Parathyroid adenoma (tissue), 2 donors: ENCODE measurements at regions not wholly inside any gene's neighbourhood (a gene's known extent, or its start where the extent isn't known, plus 50 kb on each side); places are given as distances from the start of the nearest gene placed in this dataset.

ENCODE experiments used
- H2AFZ ChIP-seq: fragments of 300-600 bp; sonication (generic); one replicate; pipeline ENCODE4 v1.7.0; 2017; ENCODE audit warnings: antibody characterized with exemption, mild to moderate bottlenecking
- H3K27ac ChIP-seq: fragments of 300-600 bp; sonication (generic); one replicate; pipeline ENCODE4 v1.7.0; 2017
- H3K27me3 ChIP-seq: fragments of 300-600 bp; sonication (generic); one replicate; pipeline ENCODE4 v1.7.0; 2017; ENCODE audit warnings: low read length; ENCODE audit not compliant: control insufficient read depth, insufficient read depth
- H3K36me3 ChIP-seq: fragments of 300-600 bp; sonication (generic); one replicate; pipeline ENCODE4 v1.7.0; 2017; ENCODE audit warnings: low read length; ENCODE audit not compliant: control insufficient read depth, insufficient read depth
- H3K4me1 ChIP-seq: fragments of 300-600 bp; sonication (generic); one replicate; pipeline ENCODE4 v1.7.0; 2017; ENCODE audit warnings: control low read depth
- H3K4me2 ChIP-seq: fragments of 300-600 bp; sonication (generic); one replicate; pipeline ENCODE4 v1.7.0; 2017; ENCODE audit warnings: low read length
- H3K4me3 ChIP-seq: fragments of 300-600 bp; sonication (generic); one replicate; pipeline ENCODE4 v1.7.0; 2017; ENCODE audit warnings: low read depth, low read length
- H3K79me2 ChIP-seq: fragments of 300-600 bp; sonication (generic); one replicate; pipeline ENCODE4 v1.7.0; 2017; ENCODE audit warnings: control low read depth
- H3K9ac ChIP-seq: fragments of 300-600 bp; sonication (generic); one replicate; pipeline ENCODE4 v1.7.0; 2017; ENCODE audit warnings: mild to moderate bottlenecking
- H3K9me3 ChIP-seq: fragments of 300-600 bp; sonication (generic); one replicate; pipeline ENCODE4 v1.7.0; 2017; ENCODE audit warnings: low read length; ENCODE audit not compliant: control insufficient read depth
- CTCF ChIP-seq: fragments of 300-600 bp; sonication (generic); IDR thresholded peaks from one replicate; pipeline ENCODE4 v1.7.0; 2017; ENCODE audit warnings: antibody characterized with exemption, mild to moderate bottlenecking
- donor health status: primary hyperparathyroidism.

GRCh38 chr3:55285156-55285555 lies 201.9 kb downstream of the WNT5A start:
- H3K27me3 ChIP-seq = no peaks in the 10 kb centered on the region
- no peaks in the 10 kb centered on the region for H3K9me3 ChIP-seq
- H3K4me2 ChIP-seq = no peak overlapping the region
- H3K4me1 ChIP-seq = no peaks in the 10 kb centered on the region
- no peaks in the 10 kb centered on the region for H3K79me2 ChIP-seq
- no peak overlapping the region for H3K9ac ChIP-seq
- no peak for TF ChIP-seq CTCF
- no peak overlapping the region for H3K27ac ChIP-seq
- no peak overlapping the region for H2AFZ ChIP-seq
- H3K36me3 ChIP-seq = no peaks in the 10 kb centered on the region
- H3K4me3 ChIP-seq = no peak overlapping the region

DNA sequence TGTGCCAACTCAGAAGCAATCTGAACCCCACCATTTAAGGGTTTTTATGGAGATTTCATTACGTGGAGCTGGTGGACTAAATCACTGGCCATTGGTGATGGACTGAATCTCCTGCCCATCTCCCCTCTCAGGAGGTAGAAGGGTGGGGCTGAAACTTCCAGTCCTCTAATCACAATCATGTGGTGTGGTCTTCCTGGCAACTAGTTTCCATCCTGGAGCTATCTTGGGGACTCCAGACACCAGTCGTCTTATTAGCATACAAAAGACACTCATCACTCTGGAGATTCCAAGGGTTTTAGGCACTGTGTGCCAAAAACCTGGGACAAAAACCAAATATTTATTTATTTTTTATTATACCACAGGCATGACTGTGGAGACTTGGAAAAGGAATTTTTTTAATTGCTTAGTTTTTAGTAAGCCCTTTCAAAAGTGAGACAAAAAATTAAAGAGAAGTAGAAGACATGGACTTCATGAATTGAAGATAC lies 203.6 kb downstream of the WNT5A start:
- no peaks in the 10 kb centered on the region for H3K36me3 ChIP-seq
- TF ChIP-seq CTCF = no peak
- H3K9ac ChIP-seq = no peak overlapping the region
- H3K4me3 ChIP-seq = no peak overlapping the region
- no peaks in the 10 kb centered on the region for H3K4me1 ChIP-seq
- no peaks in the 10 kb centered on the region for H3K9me3 ChIP-seq
- no peaks in the 10 kb centered on the region for H3K27me3 ChIP-seq
- H3K79me2 ChIP-seq = no peaks in the 10 kb centered on the region
- H3K27ac ChIP-seq = no peak overlapping the region
- H3K4me2 ChIP-seq = no peak overlapping the region
- H2AFZ ChIP-seq = no peak overlapping the region

DNA sequence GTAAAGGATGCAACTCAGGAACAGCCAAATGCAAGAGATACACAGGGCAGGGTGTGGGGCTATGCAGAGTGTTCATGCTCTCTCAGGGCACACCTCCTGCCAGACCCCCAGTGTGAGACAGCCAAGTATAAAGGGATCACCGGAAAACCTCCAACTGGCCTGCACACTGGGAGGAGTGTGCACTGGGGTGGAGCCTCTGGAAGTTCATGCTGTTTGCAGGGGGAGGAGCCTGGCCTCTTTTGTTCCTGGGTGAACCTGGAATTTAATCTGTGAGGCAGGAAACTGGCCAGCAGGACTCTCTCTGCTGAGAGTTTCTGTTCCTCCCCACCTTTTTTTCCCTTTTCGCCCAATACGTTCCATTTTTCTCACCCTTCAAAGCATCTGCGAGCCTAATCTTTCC lies 204.1 kb downstream of the WNT5A start:
- Histone ChIP-seq H3K36me3 (no peaks in the 10 kb centered on the region), H3K4me1 (no peaks in the 10 kb centered on the region), H3K4me2 (no peak overlapping the region), H2AFZ (no peak overlapping the region), H3K9me3 (no peaks in the 10 kb centered on the region), H3K9ac (no peak overlapping the region), H3K4me3 (no peak overlapping the region), H3K27ac (no peak overlapping the region), H3K27me3 (no peaks in the 10 kb centered on the region), H3K79me2 (no peaks in the 10 kb centered on the region)
- no peak for TF ChIP-seq CTCF

DNA sequence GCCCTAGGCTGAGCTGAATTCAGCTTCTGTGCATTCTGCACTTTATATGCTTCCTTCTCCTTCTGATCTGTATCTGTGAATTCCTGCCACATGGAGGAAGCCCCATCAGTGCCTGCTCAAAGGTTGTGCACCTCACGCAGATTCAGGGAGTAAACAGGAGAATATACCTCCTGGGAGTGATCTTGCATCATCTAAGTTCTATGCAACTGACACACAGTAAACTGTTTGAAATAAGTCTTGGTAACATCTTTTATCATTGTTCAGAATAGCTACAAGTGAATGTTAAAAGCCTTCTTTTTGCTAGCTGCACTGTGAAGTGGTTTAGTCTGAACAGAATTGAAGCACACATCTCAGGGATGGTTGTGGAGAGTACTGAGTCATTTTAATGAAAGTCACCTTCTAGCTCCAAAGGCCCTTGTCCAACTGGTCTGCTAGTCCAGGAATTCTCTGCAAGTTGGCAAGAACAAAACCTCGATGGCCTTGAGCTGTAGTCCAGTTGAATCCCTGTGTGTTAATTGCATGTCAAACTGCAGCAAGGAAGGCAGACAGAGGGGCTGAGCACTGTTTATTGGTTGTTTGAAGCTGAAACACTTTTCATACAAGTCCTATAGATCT lies 215.0 kb downstream of the WNT5A start:
- H3K36me3 ChIP-seq = no peaks in the 10 kb centered on the region
- no peaks in the 10 kb centered on the region for H3K9me3 ChIP-seq
- H3K4me3 ChIP-seq = no peak overlapping the region
- no peaks in the 10 kb centered on the region for H3K27me3 ChIP-seq
- no peak for TF ChIP-seq CTCF
- no peak overlapping the region for H2AFZ ChIP-seq
- H3K27ac ChIP-seq = no peak overlapping the region
- H3K79me2 ChIP-seq = no peaks in the 10 kb centered on the region
- no peak overlapping the region for H3K4me2 ChIP-seq
- H3K4me1 ChIP-seq = no peaks in the 10 kb centered on the region
- no peak overlapping the region for H3K9ac ChIP-seq

DNA sequence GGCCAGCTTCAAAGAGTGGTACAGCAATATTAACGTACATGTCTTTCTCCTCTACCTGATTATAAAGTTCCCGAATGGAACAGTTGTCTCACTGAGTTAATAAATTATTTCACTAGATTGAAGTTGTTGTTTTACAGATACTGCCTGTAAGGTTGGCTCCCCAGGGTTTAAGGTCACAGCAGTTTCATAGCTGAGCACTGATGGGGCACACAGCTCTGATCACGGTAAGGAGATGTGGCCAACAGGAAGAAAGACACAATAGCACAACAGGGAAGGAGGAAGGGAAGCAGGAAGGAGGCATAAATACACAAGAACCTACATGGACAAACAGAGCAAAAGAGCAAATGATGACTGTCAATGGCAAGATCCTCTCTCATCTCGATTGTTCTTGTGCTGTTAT lies 215.6 kb downstream of the WNT5A start:
- no peaks in the 10 kb centered on the region for H3K4me1 ChIP-seq
- H3K4me3 ChIP-seq = no peak overlapping the region

More for the DNA sequence above, 215.6 kb downstream of the WNT5A start:
- no peak overlapping the region for H3K4me2 ChIP-seq
- no peaks in the 10 kb centered on the region for H3K27me3 ChIP-seq
- no peak overlapping the region for H2AFZ ChIP-seq
- no peaks in the 10 kb centered on the region for H3K36me3 ChIP-seq
- no peaks in the 10 kb centered on the region for H3K79me2 ChIP-seq
- no peak overlapping the region for H3K9ac ChIP-seq
- TF ChIP-seq CTCF = no peak
- H3K9me3 ChIP-seq = no peaks in the 10 kb centered on the region
- no peak overlapping the region for H3K27ac ChIP-seq
